Choroid plexus epithelial cell (primary cell): ENCODE measurements at regions not wholly inside any gene's neighbourhood (a gene's known extent, or its start where the extent isn't known, plus 50 kb on each side); places are given as distances from the start of the nearest gene placed in this dataset.
A peak's percentile ranks its signal among the peaks of the same experiment; 100 is the strongest.

Experiments used
- DNase-seq: peaks from one replicate; pipeline ENCODE4 v3.0.0-alpha.2; 2010; ENCODE audit warnings: low read depth
- H3K4me3 ChIP-seq: 2 replicates; pipeline ENCODE4 v1.5.1; 2011; ENCODE audit warnings: low read depth, mild to moderate bottlenecking, control low read depth, low read length, moderate library complexity
- TF ChIP-seq, protein P1 (sequence below): conservative IDR thresholded peaks from 2 replicates; pipeline ENCODE4 v1.5.1; 2011; ENCODE audit warnings: low read depth, mild to moderate bottlenecking, control low read depth, inconsistent platforms, low read length, moderate library complexity

GRCh38 chr6:67300430-67301040, 1334.5 kb upstream of the ADGRB3 start:
- H3K4me3 ChIP-seq, result no peak overlapping the region
- no peak for DNase-seq
- TF ChIP-seq, protein P1, sequence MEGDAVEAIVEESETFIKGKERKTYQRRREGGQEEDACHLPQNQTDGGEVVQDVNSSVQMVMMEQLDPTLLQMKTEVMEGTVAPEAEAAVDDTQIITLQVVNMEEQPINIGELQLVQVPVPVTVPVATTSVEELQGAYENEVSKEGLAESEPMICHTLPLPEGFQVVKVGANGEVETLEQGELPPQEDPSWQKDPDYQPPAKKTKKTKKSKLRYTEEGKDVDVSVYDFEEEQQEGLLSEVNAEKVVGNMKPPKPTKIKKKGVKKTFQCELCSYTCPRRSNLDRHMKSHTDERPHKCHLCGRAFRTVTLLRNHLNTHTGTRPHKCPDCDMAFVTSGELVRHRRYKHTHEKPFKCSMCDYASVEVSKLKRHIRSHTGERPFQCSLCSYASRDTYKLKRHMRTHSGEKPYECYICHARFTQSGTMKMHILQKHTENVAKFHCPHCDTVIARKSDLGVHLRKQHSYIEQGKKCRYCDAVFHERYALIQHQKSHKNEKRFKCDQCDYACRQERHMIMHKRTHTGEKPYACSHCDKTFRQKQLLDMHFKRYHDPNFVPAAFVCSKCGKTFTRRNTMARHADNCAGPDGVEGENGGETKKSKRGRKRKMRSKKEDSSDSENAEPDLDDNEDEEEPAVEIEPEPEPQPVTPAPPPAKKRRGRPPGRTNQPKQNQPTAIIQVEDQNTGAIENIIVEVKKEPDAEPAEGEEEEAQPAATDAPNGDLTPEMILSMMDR, result no peak

- TF ChIP-seq, protein P1, result no peak
- H3K4me3 ChIP-seq, result no peak overlapping the region
Measured at GRCh38 chr6:67292169-67292568, 1342.9 kb upstream of the ADGRB3 start.

GRCh38 chr6:67287566-67287965, 1347.5 kb upstream of the ADGRB3 start:
- TF ChIP-seq, protein P1, result no peak
- H3K4me3 ChIP-seq, result no peak overlapping the region
- DNase-seq, result peak; percentile 54

More at GRCh38 chr6:67292169-67292568, 1342.9 kb upstream of the ADGRB3 start:
- no peak for DNase-seq

DNA sequence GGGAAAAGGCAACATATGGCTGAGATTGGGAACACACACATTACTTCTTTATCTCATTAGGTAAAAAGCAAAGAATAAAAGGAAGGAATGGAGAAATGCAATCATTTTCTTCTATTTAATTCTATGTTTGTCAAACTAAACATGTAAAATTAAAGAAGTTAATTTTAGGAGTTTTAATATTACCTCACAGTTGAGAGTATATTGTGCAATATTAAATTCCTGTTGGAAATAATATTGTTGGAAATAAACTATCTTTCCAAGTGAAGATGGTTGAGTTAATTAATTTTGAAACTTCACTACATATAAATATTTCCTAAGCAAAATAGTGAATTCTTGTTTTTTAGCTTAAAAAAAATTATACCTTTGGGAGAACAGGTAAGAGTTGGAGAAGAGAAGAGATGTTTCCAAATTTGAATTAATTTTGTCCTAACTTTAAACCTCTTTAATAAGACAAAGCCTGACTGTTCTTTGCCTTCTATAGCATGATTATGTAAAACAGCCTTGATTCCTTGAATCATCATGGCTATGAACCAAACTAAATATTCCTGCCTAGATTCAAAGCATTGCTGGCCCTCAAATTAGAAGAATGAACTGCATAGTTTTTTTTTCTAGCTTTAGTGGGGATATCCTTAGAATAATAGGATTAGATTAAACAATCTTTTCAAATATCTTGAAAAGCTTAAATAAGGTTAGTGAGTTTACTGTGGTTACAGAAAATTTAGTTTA, 1349.1 kb upstream of the ADGRB3 start:
- TF ChIP-seq, protein P1, result no peak
- DNase-seq, result peak; percentile 47

GRCh38 chr6:67277312-67277711, 1357.8 kb upstream of the ADGRB3 start:
- TF ChIP-seq, protein P1, result no peak
- no peak overlapping the region for H3K4me3 ChIP-seq
- no peak for DNase-seq

More for the DNA sequence above, 1349.1 kb upstream of the ADGRB3 start:
- no peak overlapping the region for H3K4me3 ChIP-seq

DNA sequence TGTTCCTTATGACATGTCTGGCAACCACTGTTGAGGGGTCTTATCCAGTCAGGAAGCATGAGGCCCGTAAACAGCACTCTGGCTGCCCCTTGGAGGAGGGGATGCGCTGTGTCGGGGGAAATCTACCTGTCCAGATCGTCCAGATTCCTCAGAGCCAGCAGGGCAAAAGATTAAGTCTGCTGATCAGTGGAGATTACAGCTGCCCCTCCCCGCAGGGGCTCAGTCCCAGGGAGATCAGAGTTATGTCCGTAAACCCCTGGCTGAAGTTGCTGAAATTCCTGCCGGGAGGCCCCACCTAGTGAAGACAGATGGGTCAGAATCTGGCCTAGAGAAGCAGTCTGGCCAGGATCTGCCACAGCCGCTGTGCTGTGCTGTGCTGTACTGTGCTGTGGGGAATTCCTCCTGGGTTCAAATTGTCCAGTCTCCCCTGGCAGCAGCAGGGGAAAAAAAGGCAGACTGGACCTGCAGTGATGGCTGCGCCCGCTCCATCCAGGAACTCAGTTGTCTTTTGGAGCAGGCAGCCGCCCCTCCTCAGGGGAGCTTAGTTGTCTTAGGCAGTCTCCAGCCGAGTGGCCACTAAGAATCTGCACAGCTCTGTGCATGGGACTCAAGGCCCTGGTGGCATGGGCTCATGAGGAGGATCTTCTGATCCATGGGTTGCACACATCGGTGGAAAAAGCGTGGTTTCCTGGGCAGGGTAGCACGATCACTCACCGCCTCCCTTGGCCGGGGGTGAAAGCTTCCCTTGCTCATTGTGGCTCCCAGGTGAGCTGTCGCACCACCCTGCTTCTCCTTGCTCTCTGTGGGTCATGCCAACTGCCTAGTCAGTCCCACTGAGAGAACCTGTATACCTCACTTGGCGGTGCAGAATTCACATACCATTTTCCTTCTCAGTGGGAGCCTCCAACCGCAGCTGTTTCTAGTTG, 1368.8 kb upstream of the ADGRB3 start:
- no peak for DNase-seq
- TF ChIP-seq, protein P1, result no peak
- H3K4me3 ChIP-seq, result no peak overlapping the region
